ENCODE measurements at regions not wholly inside any gene's neighbourhood (a gene's known extent, or its start where the extent isn't known, plus 50 kb on each side); places are given as distances from the start of the nearest gene placed in this dataset.

GRCh38 chr21:31802331-31802730 lies 70.4 kb upstream of the SCAF4 start:
- TF ChIP-seq CTCF (conservative IDR thresholded peaks at IDR 0.05 in 1 of 2, IDR thresholded peaks at IDR 0.05 in 1 of 2; ENCODE audit: extremely low read depth in 1 of 2, insufficient read depth in 1 of 2, low read depth in 1 of 2, low read length in 2 of 2) (no peak), EZH2 (IDR thresholded peaks at IDR 0.05; ENCODE audit: borderline replicate concordance, low read length) (no peak)
